Muscle of back (tissue), 3 donors: ENCODE measurements at regions not wholly inside any gene's neighbourhood (a gene's known extent, or its start where the extent isn't known, plus 50 kb on each side); places are given as distances from the start of the nearest gene placed in this dataset.

Source experiments
- DNase-seq, 3 donors: peaks; one replicate each; pipeline versions ENCODE4 v3.0.0 to v3.0.0-alpha.2; 2013

DNA sequence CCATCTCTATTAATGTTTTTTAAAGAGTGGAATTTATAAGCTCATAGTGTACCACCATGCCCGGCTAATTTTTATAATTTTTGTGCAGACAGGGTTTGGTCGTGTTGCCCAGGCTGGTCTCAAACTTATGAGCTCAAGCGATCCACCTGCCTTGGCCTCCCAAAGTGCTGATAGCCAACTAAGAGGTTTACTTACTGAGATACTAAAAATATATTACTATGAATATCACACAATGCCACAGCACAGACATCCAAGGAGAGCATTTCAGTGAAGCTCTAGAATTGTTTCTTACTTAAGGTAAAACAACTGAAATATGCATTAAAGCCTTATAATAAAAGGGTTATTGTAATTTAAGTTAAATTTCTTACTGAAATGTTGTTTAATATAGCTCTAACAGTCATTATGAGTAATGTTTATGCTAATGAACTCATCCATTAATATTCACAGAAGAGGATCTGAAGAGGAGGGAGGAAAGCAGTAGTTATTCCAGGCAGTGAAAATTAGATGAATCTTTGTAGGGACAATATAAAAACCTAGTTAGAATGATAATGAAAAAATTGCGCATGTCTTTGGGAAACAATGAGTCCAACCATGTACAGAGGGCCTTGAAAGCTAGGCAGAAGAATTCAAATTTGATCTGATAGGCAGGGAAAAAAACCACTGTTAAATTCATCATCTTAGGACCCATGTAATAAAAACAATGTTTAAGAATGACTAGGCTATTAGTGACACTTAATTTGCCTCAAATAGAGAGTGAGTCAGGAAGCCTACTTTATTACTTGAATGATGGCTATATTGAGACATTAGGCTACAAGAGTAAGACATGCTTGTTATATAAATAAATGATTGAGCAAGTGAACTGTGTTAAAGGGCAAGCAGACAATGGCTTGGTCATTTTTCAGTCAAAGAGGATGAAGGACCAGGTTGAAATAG is 99.2 kb downstream of the SLC41A2 start:
- peak in 1 of 3 donors; percentile 56 for DNase-seq

DNA sequence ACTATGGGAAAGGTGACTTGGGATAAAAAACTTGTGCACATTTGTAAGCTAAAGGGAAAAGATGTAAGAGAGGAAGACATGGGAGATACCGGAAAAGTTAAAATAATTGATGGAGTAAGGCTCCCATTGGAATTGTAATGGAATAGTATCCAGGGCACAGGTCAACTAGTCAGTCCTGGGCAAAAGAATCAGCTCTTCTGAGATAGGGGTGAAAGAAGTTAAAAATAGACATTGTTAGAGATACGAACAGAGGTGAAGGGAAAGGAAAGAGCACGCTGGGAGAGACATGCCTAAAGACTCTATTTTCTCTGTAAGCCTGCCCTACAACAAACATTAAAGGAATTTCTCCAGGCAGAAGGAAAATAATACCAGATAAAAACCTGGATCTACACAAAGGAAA is 101.6 kb downstream of the SLC41A2 start:
- DNase-seq: no peak

- DNase-seq: no peak
Observed at GRCh38 chr12:104855599-104855998, 102.5 kb downstream of the SLC41A2 start.

DNA sequence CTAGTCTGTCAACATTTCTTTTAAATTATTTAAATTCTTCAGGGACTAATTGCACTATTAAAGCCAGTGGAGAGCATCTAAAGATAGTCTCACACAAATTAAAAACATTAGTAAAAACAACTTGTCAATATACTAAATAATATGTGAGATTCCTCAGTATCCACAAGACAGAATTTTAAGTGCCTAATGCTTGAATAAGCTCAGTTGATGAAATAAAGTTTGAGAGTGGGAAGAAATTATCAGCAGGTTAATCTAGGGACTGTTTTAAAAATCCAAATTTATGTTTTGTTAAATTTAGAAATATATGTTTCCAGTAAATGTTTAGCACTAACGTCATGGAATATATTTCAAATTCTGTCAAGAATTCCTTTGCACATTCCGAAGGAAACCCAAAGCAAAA is 105.2 kb downstream of the SLC41A2 start:
- DNase-seq: no peak

DNA sequence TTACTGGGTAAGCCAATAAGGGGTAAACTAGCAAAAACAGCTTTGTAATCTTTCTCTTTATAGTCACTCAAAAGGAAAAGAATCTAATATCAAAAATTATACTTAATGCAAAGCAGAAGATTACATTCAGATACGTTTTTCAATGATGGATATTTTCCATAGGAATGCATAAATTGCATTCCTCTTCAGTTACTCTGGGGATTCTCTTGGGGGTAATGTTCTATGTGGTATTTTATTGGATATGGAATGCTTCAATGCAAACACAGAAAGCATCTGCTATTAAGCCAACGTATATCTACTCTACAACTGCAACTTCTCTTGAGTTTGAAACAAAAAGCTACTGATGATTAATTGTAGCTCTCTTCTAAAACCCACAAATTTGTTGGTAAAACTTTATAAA is 106.0 kb downstream of the SLC41A2 start:
- peak in 2 of 3 donors; percentile 25 to 75 for DNase-seq

GRCh38 chr12:104850781-104851180 is 107.3 kb downstream of the SLC41A2 start:
- no peak for DNase-seq

DNA sequence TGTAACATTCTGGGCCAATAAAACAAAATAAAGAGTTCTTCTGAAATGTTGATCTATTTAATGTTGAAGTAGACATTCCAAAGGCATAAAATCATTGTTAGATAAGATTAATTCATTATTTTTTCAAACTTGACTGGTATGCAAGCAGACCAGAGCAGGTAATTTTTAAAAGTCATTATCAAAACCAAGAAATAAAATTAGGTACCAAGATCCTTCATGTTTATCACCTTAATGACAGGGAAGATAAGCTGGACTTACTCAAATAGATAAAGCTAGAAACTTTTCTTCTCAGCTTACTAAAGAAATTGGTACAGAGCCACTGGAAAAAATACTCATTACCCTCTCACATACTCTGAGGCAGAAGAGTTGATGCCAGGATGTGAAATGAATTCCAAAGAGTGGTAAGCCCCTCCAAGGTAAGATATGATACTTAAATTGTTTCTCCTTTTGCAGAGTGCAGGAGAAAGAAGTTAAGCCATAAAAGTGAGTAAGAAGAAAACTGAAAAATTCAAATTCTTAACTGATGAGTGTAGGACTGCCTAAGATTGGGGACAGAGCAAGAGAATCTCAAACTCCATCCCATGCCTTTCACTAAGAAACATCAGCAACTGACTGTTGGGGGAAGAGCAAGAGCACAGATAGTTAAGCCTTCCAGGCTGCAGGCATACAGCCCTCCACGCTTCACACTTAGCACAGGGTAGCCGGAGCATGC is 111.9 kb downstream of the SLC41A2 start:
- DNase-seq: no peak

DNA sequence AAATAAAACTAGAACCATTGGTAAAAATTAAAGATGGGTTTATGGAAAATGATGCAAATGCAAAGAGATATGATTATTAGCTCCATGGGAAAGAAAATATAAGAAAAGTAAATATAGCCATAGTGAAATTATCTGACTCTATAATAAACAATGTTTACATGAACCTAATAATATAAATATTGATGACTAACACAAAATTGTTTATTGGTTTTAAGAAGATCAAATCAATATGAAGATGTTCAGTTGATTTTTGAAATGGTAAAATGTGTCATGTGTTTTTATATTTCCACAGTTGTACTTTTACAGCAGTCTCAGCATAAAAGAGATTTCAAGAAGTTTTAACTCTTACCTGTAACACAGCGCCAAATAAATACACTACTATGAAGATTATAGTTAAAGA is 114.0 kb downstream of the SLC41A2 start:
- no peak for DNase-seq

- DNase-seq: no peak
Observed at GRCh38 chr12:104840262-104840661, 117.8 kb downstream of the SLC41A2 start.

GRCh38 chr12:104835317-104835716 is 122.8 kb downstream of the SLC41A2 start:
- no peak for DNase-seq

DNA sequence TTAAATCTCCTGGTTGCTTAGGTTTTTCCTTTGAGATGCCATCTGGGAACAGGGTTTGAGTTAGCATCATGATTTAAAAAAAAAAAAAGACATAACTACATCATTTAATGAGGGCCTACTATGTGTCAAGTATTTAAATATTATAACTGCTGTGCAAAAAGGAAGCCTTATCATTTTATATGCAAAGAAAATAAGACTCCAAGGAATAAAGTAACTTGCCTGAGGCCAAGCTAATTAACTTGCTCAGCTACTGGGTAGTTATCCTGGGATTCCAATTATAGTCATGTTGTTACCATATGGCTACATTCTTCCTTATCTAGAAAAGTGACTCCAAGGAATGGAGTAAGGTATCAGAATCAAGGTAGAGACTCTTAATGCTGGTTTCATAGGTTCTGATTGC is 123.5 kb downstream of the SLC41A2 start:
- no peak for DNase-seq

DNA sequence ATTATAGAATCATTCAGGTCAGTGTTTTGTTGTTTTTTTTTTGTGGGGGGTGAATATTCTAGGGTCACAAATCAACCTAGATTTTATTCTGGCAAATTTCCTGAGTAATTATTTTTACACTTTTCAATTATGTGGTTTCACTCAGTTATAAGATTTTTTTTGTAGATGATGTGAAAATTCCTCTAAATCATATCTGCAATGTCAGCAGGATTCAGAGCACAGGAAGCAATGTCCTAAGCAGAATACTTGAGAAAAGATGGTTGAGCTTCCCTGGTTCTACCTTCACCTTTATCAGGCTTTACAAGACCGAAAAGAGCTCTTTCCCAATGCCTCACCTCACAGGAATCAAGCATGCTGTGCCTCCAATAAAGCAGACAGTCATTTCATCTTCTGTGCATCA is 124.3 kb downstream of the SLC41A2 start:
- DNase-seq: no peak

DNA sequence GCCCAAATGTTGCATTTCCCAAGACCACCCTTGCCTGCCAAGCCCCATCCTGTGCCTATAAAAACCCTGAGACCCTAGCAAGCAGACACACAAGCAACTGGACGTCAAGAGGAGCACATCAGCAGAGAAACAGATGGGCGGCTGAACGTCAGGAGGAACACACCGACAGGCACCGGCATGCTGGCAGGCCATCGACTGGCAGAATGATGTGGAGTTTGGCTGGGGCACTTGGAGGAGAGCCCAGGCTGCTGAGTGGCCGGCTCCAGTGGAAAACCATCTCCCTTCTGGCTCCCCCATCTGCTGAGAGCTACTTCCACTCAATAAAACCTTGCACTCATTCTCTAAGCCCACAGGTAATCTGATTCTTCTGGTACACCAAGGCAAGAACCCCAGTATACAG is 130.1 kb downstream of the SLC41A2 start:
- DNase-seq: no peak

GRCh38 chr12:104827587-104827986 is 130.5 kb downstream of the SLC41A2 start:
- DNase-seq: no peak

- DNase-seq: no peak
Observed at GRCh38 chr12:104825408-104825807, 132.7 kb downstream of the SLC41A2 start.

- no peak for DNase-seq
Observed at GRCh38 chr12:104823985-104824461, 134.1 kb downstream of the SLC41A2 start.

GRCh38 chr12:104822941-104823340 is 135.1 kb downstream of the SLC41A2 start:
- DNase-seq: no peak

- DNase-seq: no peak
Observed at GRCh38 chr12:104816845-104817503, 141.1 kb downstream of the SLC41A2 start.

GRCh38 chr12:104815935-104816334 is 142.2 kb downstream of the SLC41A2 start:
- DNase-seq: no peak

GRCh38 chr12:104814944-104815343 is 143.1 kb downstream of the SLC41A2 start:
- DNase-seq: no peak
